GM18951 (cell line): ENCODE measurements at regions not wholly inside any gene's neighbourhood (a gene's known extent, or its start where the extent isn't known, plus 50 kb on each side); places are given as distances from the start of the nearest gene placed in this dataset.

Source experiments
- POLR2A ChIP-seq: IDR thresholded peaks from 4 replicates; pipeline ENCODE4 v1.6.1; 2011; ENCODE audit warnings: mild to moderate bottlenecking; ENCODE audit not compliant: insufficient read length, insufficient read depth; ENCODE audit errors: extremely low read depth
- in situ Hi-C: fragments of 300-500 bp; cut with MboI; formaldehyde crosslinking; loops from one replicate; pipeline ENCODE4 v1.12.0; 2022; ENCODE audit warnings: low sequenced_read_pairs, mixed read lengths, inconsistent platforms; ENCODE audit not compliant: unreplicated experiment

DNA sequence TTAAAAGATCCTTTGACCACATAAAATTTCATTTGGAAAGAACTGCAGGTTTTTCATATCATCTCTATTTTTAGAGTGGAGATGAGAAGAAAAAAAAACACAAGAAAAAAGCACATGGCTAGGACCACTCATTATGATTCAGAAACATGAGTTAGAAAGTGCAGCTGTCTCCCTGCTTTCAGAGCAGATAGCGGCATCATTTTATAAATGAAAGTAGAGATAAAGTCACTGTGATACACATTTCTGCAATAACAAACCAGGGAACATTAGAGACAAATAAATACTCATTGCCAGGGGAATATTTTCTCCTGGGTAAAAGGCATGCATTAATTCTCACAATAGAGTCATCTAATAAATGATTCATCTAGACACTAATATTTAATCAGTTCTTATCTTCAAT lies 87.5 kb upstream of the PLPPR4 start:
- no peak for TF ChIP-seq POLR2A
- in situ Hi-C loops, result loop anchor here (10.0 to 25.0 kb wide), 2 partner anchors 382 to 536 kb away; no protein-coding TSS in a partner anchor

DNA sequence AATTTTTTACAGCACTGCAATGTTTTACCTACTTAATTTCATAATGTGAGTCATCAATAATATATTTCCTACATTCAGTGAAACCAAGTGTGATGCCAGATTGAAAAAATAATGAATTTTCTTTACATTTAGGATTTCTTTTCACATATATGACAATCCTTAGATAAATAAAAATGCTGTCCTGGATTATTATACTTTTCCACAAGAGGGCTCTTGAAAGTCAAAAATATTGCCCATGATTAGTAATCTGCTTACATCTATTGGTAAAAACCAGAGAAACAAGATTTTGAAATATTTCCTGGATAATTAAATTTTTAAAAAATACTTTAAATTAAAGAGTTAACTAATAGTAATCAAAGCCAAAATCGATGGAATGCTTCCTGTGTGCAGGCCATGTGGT lies 86.8 kb upstream of the PLPPR4 start:
- no peak for TF ChIP-seq POLR2A
- in situ Hi-C loops, result loop anchor here (10.0 to 25.0 kb wide), 2 partner anchors 383 to 535 kb away; no protein-coding TSS in a partner anchor

DNA sequence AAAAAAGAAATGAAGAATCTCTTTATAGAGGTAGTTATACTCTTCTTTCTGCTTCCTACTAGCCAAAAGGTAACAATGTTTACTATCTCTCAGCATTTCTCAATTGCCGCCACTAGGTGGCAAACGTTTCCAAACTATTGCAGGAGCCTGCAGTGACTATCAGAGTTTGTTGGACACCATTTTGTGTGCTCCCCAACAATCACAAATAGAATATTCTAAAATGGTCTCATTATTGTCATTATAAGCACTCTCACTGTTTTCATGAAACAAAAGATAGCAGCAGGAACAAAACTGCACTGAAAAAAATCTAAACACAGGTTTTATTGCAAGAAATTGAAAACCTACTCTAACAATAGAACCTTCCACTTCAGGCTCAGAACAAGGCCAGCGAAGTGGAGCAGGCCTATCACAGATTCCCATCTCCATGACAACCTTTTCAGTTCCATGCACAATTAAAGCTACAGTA lies 83.9 kb upstream of the PLPPR4 start:
- in situ Hi-C loops, result loop anchor here (25.0 kb wide), 1 partner anchor 532 kb away; no protein-coding TSS in a partner anchor
- no peak for TF ChIP-seq POLR2A

DNA sequence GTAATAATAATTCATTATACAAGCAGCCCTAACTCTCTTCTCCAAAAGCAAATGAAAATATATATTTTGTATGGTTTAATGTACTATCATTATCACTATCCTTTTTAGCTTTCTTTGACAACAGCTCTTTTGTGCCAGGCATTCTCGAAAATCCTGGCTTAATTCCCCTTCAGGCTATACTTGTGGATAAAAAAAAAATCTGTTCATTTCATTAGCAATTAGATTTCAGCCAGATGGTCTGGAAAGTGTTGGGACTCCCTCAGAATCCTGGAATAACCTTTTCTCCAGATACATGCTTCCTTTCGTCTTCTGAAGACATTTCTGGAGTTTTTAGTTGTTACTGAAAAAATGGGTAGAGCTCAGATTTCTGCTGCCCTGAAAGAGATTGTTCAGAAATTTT lies 83.4 kb upstream of the PLPPR4 start:
- in situ Hi-C loops, result loop anchor here (25.0 kb wide), 1 partner anchor 531 kb away; no protein-coding TSS in a partner anchor

DNA sequence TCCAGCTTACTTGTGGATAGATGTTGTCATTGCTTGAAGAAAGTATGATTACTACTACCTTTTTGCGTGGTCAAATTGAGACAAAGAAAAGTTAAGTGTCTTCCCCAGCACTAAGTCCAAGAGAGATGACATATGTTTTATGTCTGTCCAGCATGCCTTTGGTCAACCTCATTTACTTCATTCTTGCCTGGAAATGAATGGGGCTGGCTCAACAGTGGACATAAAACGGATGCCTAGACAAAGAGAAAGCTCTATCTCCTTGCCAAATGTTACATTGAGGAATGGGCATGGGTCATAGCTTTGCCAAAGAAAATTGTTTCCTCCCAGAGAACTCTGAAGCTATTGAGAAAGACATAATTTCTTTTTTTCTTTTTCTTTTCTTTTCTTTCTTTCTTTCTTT lies 82.4 kb upstream of the PLPPR4 start:
- no peak for TF ChIP-seq POLR2A

More for the DNA sequence above, 83.4 kb upstream of the PLPPR4 start:
- no peak for TF ChIP-seq POLR2A

DNA sequence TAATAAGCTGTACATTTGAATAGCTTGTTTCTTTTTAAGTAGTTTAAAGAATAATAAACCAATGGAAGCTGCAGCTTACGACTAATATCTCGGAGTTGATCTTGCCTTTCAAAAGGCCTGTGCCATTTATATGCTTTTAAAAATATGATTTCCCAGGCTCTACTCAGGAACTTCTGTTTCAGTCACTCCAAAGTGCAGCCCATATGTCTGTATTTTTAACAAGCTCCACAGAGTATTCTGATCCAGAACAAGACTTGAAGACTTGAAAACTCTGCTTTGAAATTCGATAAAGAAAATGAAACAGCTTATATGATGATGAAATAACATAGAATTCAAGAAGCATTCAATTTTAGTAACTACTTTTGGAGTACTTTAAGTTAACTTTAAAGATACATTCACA lies 79.1 kb upstream of the PLPPR4 start:
- in situ Hi-C loops, result loop anchor here (25.0 kb wide), 1 partner anchor 527 kb away; no protein-coding TSS in a partner anchor
- no peak for TF ChIP-seq POLR2A

More for the DNA sequence above, 82.4 kb upstream of the PLPPR4 start:
- in situ Hi-C loops, result loop anchor here (25.0 kb wide), 1 partner anchor 530 kb away; no protein-coding TSS in a partner anchor

DNA sequence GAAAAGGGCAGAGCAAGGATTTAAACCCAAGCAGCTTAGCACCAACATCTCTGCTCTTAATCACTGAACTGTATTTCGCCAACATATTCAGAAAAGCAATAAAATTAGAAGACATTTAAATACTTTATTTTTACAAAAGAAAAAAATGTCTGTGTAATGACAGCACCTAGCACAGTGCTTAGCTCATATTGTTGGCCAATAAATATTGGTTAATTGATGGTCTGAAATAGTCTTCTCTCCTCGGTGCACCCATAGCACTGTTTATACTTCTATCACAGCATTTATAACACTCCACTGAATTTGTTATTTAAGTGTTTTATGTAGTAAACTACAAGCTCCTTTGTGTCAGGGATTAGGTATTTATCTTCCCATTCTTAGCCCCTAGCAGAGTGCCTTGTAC lies 70.9 kb upstream of the PLPPR4 start:
- no peak for TF ChIP-seq POLR2A
- in situ Hi-C loops, result loop anchor here (25.0 kb wide), 1 partner anchor 519 kb away; no protein-coding TSS in a partner anchor

DNA sequence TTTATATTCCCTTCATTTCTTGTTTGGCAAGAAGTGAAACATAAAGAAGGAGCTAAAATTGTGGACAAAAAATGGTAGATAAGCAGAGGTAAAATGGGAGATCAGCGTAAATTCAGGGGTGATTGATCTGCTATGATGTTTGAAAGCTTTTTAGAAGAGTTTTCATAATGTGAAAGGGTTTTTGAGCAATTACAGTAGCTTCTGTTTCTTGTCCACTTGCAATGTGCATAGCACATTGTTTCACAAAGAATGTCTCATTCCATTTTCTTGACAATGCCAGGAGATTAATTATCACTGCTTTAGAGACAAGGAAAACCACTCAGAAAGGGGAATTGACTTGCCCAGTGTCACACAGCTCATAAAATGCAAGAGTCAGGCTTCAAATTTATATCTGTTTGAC lies 65.9 kb upstream of the PLPPR4 start:
- TF ChIP-seq POLR2A, result no peak
- in situ Hi-C loops, result loop anchor here (25.0 kb wide), 1 partner anchor 514 kb away; no protein-coding TSS in a partner anchor

DNA sequence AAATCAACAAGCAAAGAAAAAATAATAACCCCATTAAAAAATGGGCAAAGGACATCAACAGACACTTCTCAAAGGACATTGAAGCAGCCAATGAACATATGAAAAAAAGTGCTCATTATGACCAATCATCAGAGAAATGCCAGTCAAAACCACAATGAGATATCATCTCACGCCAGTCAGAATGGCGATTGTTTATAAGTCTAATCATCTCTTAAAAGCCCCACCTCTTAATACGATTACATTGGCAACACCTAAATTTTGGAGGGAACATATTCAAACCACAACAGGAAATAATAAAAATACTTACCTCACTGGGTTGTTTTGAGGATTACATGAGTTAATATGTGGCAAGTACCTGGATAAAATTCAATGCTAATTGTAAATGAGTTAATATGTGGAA lies 57.1 kb upstream of the PLPPR4 start:
- TF ChIP-seq POLR2A, result no peak
- in situ Hi-C loops, result no loop called here
